ENCODE measurements at regions not wholly inside any gene's neighbourhood (a gene's known extent, or its start where the extent isn't known, plus 50 kb on each side); places are given as distances from the start of the nearest gene placed in this dataset.
A peak's percentile ranks its signal among the peaks of the same experiment; 100 is the strongest.

DNA sequence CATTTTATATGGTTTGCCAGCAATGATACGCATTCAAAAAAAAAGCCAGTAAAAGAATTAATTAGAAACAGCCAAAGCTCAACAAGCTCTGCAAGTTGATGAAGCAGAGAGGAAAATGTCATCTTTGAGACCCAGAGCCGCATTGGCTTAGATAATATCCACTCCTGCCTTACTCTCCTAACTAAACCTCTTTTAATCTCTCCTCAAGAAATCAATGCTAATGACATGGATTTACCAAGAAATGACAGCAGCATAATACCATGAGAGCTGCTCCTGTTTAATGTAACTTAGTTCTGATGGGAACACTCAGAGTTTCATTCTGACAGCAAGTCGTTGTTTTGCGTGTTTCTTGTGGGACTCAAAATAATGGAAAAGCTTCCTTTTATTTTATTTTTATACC, 1099.4 kb upstream of the PIK3C3 start:
- Histone ChIP-seq H3K4me3 (no peak overlapping the region), H3K4me1 (peaks cover 10% of the 10 kb centered on the region), H3K27me3 (ENCODE audit: low read depth) (no peaks in the 10 kb centered on the region), H3K9me3 (no peaks in the 10 kb centered on the region), H3K36me3 (replicated peaks) (no peaks in the 10 kb centered on the region)
- in situ Hi-C loops (cut with MboI; ENCODE audit: low sequenced_read_pairs): no loop called here
- peak in 1 of 2 experiments; percentile 57 for DNase-seq (ENCODE audit: low spot score in 2 of 2)

- H3K4me3 ChIP-seq: no peak overlapping the region
- no peaks in the 10 kb centered on the region for H3K9me3 ChIP-seq
- no peaks in the 10 kb centered on the region for H3K36me3 ChIP-seq (replicated peaks)
- no peak for DNase-seq (ENCODE audit: low spot score in 2 of 2)
- in situ Hi-C loops (cut with MboI; ENCODE audit: low sequenced_read_pairs): no loop called here
- peaks cover 10% of the 10 kb centered on the region for H3K4me1 ChIP-seq
- H3K27me3 ChIP-seq (ENCODE audit: low read depth): no peaks in the 10 kb centered on the region
These were observed 1102.6 kb upstream of the PIK3C3 start for GRCh38 chr18:40852406-40852805.

DNA sequence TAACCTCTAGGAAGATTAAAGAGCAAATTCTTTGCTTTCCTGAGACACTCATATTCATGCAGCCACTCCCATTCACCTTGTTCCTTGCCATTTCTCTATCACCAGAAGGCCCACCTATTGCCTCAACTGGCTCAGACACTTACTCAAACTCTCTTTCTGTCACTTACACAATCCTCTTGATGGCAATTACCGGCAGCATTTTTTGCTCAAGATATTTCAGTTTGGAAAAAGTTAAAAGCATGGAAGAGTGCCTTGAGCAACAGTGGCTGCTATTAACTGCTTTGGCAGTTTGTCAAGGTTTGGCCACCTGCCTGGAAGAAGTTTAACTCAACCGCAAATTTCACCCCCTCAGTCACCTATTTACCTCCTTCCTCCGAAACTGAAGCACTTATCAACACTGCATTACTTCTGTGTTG, 1104.0 kb upstream of the PIK3C3 start:
- H3K9me3 ChIP-seq: no peaks in the 10 kb centered on the region
- no peaks in the 10 kb centered on the region for H3K36me3 ChIP-seq (replicated peaks)
- DNase-seq (ENCODE audit: low spot score in 2 of 2): no peak
- H3K27me3 ChIP-seq (ENCODE audit: low read depth): no peaks in the 10 kb centered on the region
- in situ Hi-C loops (cut with MboI; ENCODE audit: low sequenced_read_pairs): no loop called here
- H3K4me3 ChIP-seq: no peak overlapping the region
- H3K4me1 ChIP-seq: peaks cover 7% of the 10 kb centered on the region

- Histone ChIP-seq H3K36me3 (replicated peaks) (no peaks in the 10 kb centered on the region), H3K27me3 (ENCODE audit: low read depth) (no peaks in the 10 kb centered on the region), H3K9me3 (no peaks in the 10 kb centered on the region), H3K4me1 (no peaks in the 10 kb centered on the region; the same call in 1 of the 2 replicates), H3K4me3 (no peak overlapping the region)
- DNase-seq (ENCODE audit: low spot score in 2 of 2): no peak
- in situ Hi-C loops (cut with MboI; ENCODE audit: low sequenced_read_pairs): no loop called here
These were observed 1105.1 kb upstream of the PIK3C3 start for GRCh38 chr18:40849886-40850285.

DNA sequence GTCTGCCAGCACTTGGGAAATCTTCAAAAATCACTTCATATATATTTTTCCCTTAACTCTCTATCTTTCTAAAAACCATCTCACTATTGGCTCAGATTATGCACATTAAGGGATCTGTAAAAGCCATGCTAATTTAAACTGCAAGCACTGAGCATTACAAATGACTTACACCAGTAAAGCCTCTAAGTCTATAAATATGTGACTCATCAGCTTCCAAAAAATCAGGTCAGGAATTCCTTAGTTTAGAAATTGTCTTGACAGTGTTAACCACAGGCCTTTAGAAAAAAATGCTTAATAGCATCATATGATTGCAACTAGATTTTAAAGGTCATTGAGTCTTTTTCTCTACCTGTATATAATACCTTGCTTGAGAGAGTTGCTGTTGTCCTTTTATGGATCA, 1113.6 kb upstream of the PIK3C3 start:
- H3K4me1 ChIP-seq: peaks cover 2% of the 10 kb centered on the region; the same call in 1 of the 2 replicates
- no peaks in the 10 kb centered on the region for H3K36me3 ChIP-seq (replicated peaks)
- in situ Hi-C loops (cut with MboI; ENCODE audit: low sequenced_read_pairs): no loop called here
- no peaks in the 10 kb centered on the region; the same call in 1 of the 2 replicates for H3K27me3 ChIP-seq (ENCODE audit: low read depth)
- no peak overlapping the region for H3K4me3 ChIP-seq
- no peak for DNase-seq (ENCODE audit: low spot score in 2 of 2)
- H3K9me3 ChIP-seq: no peaks in the 10 kb centered on the region

GRCh38 chr18:40841063-40841462, 1114.0 kb upstream of the PIK3C3 start:
- H3K9me3 ChIP-seq: no peaks in the 10 kb centered on the region
- DNase-seq (ENCODE audit: low spot score in 2 of 2): no peak
- H3K36me3 ChIP-seq (replicated peaks): no peaks in the 10 kb centered on the region
- in situ Hi-C loops (cut with MboI; ENCODE audit: low sequenced_read_pairs): no loop called here
- no peaks in the 10 kb centered on the region; the same call in 1 of the 2 replicates for H3K27me3 ChIP-seq (ENCODE audit: low read depth)
- H3K4me1 ChIP-seq: peaks cover 2% of the 10 kb centered on the region; the same call in 1 of the 2 replicates
- no peak overlapping the region for H3K4me3 ChIP-seq

DNA sequence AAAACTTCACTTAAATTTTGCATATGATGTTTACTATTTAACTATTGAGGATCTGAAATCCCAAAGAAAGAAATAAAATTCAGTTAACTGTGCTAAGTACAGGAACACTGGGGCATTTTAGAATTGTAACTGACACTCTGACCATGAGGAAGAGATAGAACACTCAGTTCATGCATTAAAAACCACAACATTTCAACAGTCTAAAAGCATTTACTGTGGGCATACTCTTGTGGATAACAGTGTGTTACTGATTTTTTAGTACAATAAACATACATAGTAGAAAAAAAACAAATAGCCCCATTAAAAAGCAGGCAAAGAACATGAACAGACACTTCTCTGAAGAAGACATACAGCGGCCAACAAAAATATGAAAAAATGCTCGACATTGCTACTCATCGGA, 1122.7 kb upstream of the PIK3C3 start:
- no peaks in the 10 kb centered on the region for H3K9me3 ChIP-seq
- H3K36me3 ChIP-seq (replicated peaks): no peaks in the 10 kb centered on the region
- in situ Hi-C loops (cut with MboI; ENCODE audit: low sequenced_read_pairs): no loop called here

GRCh38 chr18:40824291-40824690, 1130.7 kb upstream of the PIK3C3 start:
- no peaks in the 10 kb centered on the region for H3K27me3 ChIP-seq (ENCODE audit: low read depth)
- no peak overlapping the region for H3K4me3 ChIP-seq
- no peaks in the 10 kb centered on the region for H3K4me1 ChIP-seq
- in situ Hi-C loops (cut with MboI; ENCODE audit: low sequenced_read_pairs): no loop called here
- no peak for DNase-seq (ENCODE audit: low spot score in 2 of 2)
- no peaks in the 10 kb centered on the region for H3K9me3 ChIP-seq
- no peaks in the 10 kb centered on the region for H3K36me3 ChIP-seq (replicated peaks)

More for the DNA sequence above, 1122.7 kb upstream of the PIK3C3 start:
- Histone ChIP-seq H3K4me3 (no peak overlapping the region), H3K27me3 (ENCODE audit: low read depth) (no peaks in the 10 kb centered on the region), H3K4me1 (no peaks in the 10 kb centered on the region)
- DNase-seq (ENCODE audit: low spot score in 2 of 2): no peak

DNA sequence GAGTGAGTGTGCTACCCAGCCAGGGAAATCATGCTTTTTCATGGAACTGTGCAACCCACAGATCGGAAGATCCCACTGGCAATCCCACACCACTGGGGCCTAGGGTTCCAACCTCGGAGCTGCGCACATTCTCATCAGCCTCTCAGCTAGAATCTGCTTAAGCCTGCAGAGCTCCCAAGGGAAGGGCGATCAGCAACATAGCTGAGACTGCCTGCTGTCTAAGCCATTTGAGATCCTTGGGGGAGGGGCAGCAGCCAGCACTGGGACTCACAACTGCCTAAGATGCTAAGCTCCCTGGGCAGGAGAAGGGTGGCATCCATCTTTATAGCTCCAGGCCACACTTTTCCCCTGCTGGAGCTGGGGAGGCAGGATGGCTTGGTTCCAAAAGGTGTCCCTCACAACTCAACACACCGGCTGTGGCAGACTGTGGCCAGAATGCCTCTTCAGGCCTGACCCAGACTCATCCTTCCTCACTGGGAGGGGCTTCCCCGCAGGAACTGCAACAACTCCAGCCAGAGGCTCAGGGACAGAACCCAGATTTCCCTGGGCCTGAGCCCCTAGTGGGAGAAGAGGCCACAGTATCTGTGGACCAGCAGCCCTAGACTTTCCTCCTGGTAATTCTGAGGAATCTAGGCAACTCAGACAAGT, 1133.3 kb upstream of the PIK3C3 start:
- no peak overlapping the region for H3K4me3 ChIP-seq
- no peaks in the 10 kb centered on the region for H3K36me3 ChIP-seq (replicated peaks)
- DNase-seq (ENCODE audit: low spot score in 2 of 2): no peak
- no peaks in the 10 kb centered on the region for H3K27me3 ChIP-seq (ENCODE audit: low read depth)
- no peaks in the 10 kb centered on the region for H3K9me3 ChIP-seq
- no peaks in the 10 kb centered on the region for H3K4me1 ChIP-seq
- in situ Hi-C loops (cut with MboI; ENCODE audit: low sequenced_read_pairs): no loop called here

DNA sequence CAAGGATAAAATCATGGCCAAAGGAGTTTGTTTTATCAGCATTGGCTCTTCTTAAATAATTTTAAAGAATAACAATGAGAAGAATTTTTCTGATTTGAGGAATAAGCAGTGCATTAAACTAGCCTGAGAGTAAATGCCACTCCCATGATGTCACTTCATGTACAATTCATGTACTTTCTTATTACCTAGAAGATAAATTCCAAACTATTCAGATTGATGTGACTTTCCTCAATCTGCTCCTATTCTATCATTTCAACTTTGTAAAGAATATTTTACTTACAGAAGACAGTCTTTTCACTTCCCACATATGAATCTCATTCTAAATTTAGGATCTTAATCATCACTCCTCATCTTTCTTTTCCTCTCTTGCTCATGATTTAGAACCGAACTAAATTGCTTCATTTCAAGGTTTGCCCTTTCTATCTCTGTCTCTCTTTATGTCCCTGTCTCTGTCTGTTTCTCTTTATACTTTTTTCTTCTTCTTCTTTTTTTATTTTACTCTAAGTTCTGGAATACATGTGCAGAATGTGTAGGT, 1142.0 kb upstream of the PIK3C3 start:
- in situ Hi-C loops (cut with MboI; ENCODE audit: low sequenced_read_pairs): no loop called here
- H3K4me1 ChIP-seq: no peaks in the 10 kb centered on the region
- H3K9me3 ChIP-seq: no peaks in the 10 kb centered on the region
- no peak overlapping the region for H3K4me3 ChIP-seq
- no peaks in the 10 kb centered on the region for H3K27me3 ChIP-seq (ENCODE audit: low read depth)
- DNase-seq (ENCODE audit: low spot score in 2 of 2): no peak
- no peaks in the 10 kb centered on the region for H3K36me3 ChIP-seq (replicated peaks)

- no peaks in the 10 kb centered on the region for H3K9me3 ChIP-seq
- no peaks in the 10 kb centered on the region for H3K27me3 ChIP-seq (ENCODE audit: low read depth)
- no peaks in the 10 kb centered on the region for H3K36me3 ChIP-seq (replicated peaks)
- peaks cover 9% of the 10 kb centered on the region for H3K4me1 ChIP-seq
- no peak overlapping the region for H3K4me3 ChIP-seq
- DNase-seq (ENCODE audit: low spot score in 2 of 2): no peak
- in situ Hi-C loops (cut with MboI; ENCODE audit: low sequenced_read_pairs): no loop called here
These were observed 1144.7 kb upstream of the PIK3C3 start for GRCh38 chr18:40810372-40810771.

DNA sequence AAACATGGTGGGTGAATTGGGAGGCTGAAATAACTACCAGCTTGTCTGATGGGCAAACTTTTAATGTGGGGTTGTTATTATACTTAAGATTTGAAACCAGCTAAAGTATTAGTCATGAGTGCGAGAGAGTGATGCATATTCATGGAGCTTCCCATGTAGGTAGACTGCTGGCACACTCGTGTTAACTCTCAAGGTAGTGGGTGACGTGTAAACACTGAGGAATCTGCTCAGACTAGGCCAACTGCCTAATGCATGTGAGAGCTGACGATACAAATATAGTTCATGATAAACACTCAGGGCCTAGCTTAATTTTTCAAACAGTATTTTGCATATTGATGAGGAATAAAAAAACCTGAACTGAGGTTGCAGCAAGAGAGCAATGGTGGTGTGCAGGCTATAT, 1165.7 kb upstream of the PIK3C3 start:
- no peak for DNase-seq (ENCODE audit: low spot score in 2 of 2)
- Histone ChIP-seq H3K4me3 (no peak overlapping the region), H3K27me3 (ENCODE audit: low read depth) (no peaks in the 10 kb centered on the region), H3K9me3 (no peaks in the 10 kb centered on the region), H3K4me1 (no peaks in the 10 kb centered on the region), H3K36me3 (replicated peaks) (no peaks in the 10 kb centered on the region)
- in situ Hi-C loops (cut with MboI; ENCODE audit: low sequenced_read_pairs): no loop called here

GRCh38 chr18:40782453-40783130, 1172.4 kb upstream of the PIK3C3 start:
- DNase-seq (ENCODE audit: low spot score in 2 of 2): no peak
- H3K4me1 ChIP-seq: no peaks in the 10 kb centered on the region
- H3K27me3 ChIP-seq (ENCODE audit: low read depth): no peaks in the 10 kb centered on the region
- no peak overlapping the region for H3K4me3 ChIP-seq
- no peaks in the 10 kb centered on the region; the same call in 1 of the 2 replicates for H3K9me3 ChIP-seq
- no peaks in the 10 kb centered on the region for H3K36me3 ChIP-seq (replicated peaks)
- in situ Hi-C loops (cut with MboI; ENCODE audit: low sequenced_read_pairs): no loop called here

GRCh38 chr18:40769786-40770185, 1185.2 kb upstream of the PIK3C3 start:
- Histone ChIP-seq H3K4me1 (no peaks in the 10 kb centered on the region), H3K27me3 (ENCODE audit: low read depth) (no peaks in the 10 kb centered on the region), H3K9me3 (no peaks in the 10 kb centered on the region), H3K4me3 (no peak overlapping the region), H3K36me3 (replicated peaks) (no peaks in the 10 kb centered on the region)
- in situ Hi-C loops (cut with MboI; ENCODE audit: low sequenced_read_pairs): no loop called here
- DNase-seq (ENCODE audit: low spot score in 2 of 2): no peak
